HG03342 (cell line): ENCODE measurements at regions not wholly inside any gene's neighbourhood (a gene's known extent, or its start where the extent isn't known, plus 50 kb on each side); places are given as distances from the start of the nearest gene placed in this dataset.
"Not testable (repeated sequence)": the region's sequence is repeated elsewhere in the genome, so short reads cannot be mapped to it uniquely, and the experiment has no call there.

Experiments
- ATAC-seq: cut with Tn5 transposase; IDR thresholded peaks from one replicate; pipeline ENCODE4 v1.9.1; 2021; ENCODE audit warnings: mild to moderate bottlenecking, moderate library complexity; ENCODE audit not compliant: unreplicated experiment

DNA sequence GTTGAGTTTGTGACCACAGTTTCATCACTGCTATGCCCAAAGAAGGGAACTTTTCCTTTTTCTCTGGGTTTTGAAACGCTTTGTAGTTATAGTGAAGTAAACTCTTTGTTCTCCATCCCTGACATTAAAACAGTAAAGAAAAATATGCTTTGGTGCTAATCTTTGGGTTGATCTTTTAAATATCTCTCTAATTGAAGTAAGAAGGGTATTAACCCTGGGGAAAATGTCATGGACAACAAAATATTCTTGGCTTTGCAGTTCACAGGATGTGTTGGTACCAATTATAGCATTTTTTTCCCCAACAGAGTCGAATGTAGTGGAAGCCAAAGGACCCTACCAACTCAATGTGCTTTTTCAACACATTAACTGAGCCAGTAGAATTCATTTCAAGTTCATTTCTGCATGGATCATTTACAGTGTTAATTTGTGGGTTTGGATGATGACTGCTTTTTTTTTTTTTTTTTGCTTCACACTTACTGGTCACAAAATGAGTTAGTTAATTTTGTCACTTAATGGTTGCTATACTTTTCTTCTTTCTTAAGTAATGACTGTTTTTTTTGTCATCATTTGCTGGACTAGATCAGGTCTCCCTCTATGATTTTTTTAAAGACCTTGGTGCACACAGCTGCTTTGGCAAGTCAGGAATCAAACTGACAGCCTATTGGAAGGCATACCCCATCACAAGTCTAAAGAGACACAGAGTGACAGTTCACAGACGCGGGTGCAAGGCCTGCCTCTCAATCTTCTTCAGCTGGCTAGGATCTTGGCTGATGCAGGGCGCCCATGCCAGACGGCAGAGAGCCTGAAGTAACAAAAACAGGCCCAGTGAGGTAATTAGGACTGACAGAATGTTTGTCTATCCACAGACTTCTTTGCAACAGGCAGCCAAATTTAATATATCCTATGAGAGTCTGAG lies 98.8 kb upstream of the MMADHC start:
- ATAC-seq = no peak

GRCh38 chr2:149685401-149685800 lies 97.8 kb upstream of the MMADHC start:
- not testable (repeated sequence) for ATAC-seq

DNA sequence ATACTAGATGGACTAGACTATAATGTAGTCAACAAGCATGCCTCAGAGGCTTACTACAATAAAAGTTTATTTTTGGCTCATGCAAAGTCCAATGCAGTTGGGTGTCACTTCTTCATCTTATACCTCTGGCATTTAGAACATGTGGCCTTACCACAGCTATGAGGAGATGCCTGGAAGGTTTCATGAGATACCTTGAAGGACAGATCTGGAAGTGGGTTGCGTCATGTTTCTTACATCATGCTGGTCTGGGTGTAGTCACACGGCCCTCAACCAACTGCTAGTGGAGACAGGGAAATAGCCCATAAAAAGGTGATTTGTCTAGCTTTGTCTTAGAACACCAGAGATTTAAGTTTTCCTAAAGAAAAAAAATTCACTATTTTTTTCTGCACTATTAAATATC lies 91.7 kb upstream of the MMADHC start:
- ATAC-seq = no peak

GRCh38 chr2:149677416-149677815 lies 89.8 kb upstream of the MMADHC start:
- no peak for ATAC-seq

DNA sequence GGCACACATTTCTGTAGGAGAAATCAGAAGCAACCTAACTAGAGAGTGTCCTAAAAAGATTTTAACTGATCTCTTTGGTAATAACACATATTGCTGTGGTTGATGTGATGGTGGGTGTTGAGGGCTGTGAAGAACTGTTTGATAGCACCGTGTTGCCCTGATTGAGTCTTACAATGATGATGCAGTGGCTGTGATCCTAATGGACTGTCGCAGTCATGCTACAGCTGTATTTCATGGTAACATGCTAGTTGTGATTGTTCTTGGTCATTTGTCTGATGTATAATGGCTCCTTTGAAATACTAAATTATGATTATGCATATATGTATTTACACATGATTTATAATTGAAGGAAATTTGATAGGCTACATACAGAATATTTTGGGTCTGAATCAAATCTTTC lies 82.5 kb upstream of the MMADHC start:
- ATAC-seq = no peak

GRCh38 chr2:149666809-149667320 lies 79.3 kb upstream of the MMADHC start:
- no peak for ATAC-seq

DNA sequence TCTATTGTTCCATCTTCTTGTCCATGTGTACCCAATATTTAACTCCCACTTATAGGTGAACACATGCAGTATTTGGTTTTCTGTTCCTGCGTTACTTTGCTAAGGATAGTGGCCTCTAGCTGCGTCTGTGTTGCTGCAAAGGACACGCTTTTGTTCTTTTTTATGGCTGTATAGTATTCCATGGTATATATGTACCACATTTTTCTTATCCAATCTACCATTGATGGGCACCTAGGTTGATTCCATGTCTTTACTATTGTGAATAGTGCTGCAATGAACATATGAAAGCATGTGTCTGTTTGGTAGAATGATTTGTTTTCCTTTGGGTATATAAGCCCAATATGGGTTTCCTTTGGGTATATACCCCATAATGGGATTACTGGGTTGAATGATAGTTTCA lies 77.3 kb upstream of the MMADHC start:
- ATAC-seq = no peak

- no peak for ATAC-seq
Observed at GRCh38 chr2:149662556-149662955, 75.0 kb upstream of the MMADHC start.

- ATAC-seq = no peak
Observed at GRCh38 chr2:149661844-149662243, 74.3 kb upstream of the MMADHC start.

- ATAC-seq = no peak
Observed at GRCh38 chr2:149658553-149658952, 71.0 kb upstream of the MMADHC start.

GRCh38 chr2:149657401-149658040 lies 69.9 kb upstream of the MMADHC start:
- no peak for ATAC-seq

GRCh38 chr2:149656996-149657395 lies 69.4 kb upstream of the MMADHC start:
- no peak for ATAC-seq

GRCh38 chr2:149653831-149654445 lies 66.4 kb upstream of the MMADHC start:
- no peak for ATAC-seq

DNA sequence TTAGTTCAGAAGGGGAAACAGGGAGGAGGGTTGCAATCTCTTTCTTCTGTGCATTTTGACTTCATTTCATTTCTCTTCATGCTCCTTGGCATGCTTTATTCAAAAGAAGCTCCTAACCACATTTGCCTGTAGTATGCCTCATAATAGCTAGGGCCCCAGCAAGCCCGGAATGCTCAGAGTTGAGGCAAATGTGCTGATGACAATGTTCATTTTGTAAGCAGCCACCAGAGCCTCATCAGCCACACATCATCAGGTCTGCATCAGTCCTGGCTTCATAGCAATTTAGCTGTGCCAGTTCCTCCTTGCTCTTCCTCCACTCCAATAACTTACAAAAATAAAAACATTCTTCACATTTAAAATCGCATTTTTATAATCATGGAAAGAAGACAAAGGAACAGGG lies 65.4 kb upstream of the MMADHC start:
- ATAC-seq = no peak

- no peak for ATAC-seq
Observed at GRCh38 chr2:149652526-149652925, 65.0 kb upstream of the MMADHC start.

DNA sequence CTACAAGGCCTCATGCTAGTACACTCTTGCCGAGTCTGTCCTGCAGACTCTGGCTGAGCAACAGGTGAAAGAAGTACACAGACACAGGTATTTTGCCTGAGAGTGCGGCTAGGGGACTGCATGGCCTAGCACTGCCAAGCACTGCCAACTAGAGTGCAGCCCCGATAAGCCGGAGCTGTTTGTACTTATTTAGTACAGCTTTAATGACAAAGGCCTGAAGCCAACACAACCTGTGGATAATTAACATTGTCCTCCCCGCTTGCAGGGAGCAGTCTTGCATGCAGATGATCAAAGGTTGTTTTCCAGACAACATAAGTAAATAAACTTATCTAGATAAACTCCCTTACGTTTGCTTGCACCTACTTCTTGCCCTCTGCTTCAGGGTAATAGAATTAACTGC lies 63.7 kb upstream of the MMADHC start:
- ATAC-seq = no peak

DNA sequence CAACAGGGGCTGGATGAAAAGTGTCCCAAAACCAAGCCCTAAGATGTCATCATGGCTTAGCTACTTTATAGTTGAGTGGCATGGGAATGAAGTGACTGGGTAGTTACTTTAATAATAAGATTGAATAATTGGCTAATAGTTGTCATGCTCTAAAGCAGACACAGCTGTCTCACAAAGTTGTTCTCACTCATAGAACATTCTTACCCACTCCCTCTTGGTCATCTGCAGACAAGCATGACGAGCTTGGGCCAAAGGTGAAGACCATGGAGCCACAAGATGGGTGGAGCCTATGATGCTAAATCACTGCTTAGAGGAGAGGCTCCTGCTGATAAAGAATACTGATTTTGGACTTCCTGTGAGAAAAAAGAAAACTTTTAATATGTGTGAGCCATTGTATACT lies 62.4 kb upstream of the MMADHC start:
- ATAC-seq = no peak

DNA sequence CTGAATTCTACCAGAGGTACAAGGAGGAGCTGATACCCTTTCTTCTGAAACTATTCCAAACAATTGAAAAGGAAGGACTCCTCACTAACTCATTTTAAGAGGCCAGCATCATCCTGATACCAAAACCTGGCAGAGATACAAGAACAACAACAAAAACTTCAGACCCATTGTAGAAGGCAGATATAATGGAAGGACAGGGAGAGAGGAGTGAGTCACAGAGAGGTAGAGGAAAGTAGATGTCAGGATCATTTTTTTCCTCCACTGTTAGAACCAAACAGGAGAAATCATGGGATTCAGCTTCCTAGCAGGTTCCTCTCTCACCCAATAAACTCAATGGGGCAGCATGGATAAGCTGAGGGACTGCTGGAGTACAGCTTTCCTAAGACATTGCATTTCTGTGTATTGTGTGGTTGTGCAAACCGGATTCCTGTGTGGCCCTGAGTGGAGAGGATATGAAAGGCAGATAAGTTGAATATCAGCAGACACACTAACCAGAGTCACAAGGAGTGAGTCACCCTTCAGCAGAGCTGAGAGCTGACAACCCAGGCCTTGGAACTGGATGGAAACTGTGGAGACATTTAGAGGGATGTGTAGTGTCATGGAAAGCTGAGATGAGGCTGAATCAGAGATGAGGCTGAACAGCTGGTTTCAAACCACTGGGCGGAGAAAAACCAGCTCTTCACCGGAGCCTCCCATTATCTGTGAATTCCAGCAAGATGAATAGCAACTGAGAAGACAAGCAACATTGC lies 60.9 kb upstream of the MMADHC start:
- ATAC-seq = no peak

- ATAC-seq = no peak
Observed at GRCh38 chr2:149645391-149645790, 57.8 kb upstream of the MMADHC start.
